ENCODE measurements at regions not wholly inside any gene's neighbourhood (a gene's known extent, or its start where the extent isn't known, plus 50 kb on each side); places are given as distances from the start of the nearest gene placed in this dataset.

- Histone ChIP-seq H3K9me1 (replicated peaks; ENCODE audit: control insufficient read depth, extremely low read depth, insufficient read depth, low read length) (no peaks in the 10 kb centered on the region), H3K27me3 (ENCODE audit: control insufficient read depth in 2 of 2, insufficient read depth in 2 of 2, low read length in 2 of 2) (no peaks in the 10 kb centered on the region), H3K9ac (replicated peaks; ENCODE audit: extremely low read depth, insufficient read depth, low read length) (no peak overlapping the region), H3K36me3 (ENCODE audit: control insufficient read depth in 2 of 2, extremely low read depth in 1 of 2, insufficient read depth in 2 of 2, low read length in 2 of 2) (no peaks in the 10 kb centered on the region), H3K4me2 (ENCODE audit: insufficient read depth, low read length) (no peak overlapping the region), H3K9me3 (replicated peaks; ENCODE audit: control insufficient read depth, insufficient read depth, low read length) (no peaks in the 10 kb centered on the region), H3K27ac (ENCODE audit: insufficient read depth, low read depth, low read length) (no peak overlapping the region), H2AFZ (ENCODE audit: low read depth, low read length) (no peak overlapping the region), H4K20me1 (replicated peaks; ENCODE audit: control insufficient read depth, extremely low read depth, insufficient read depth, low read length) (no peaks in the 10 kb centered on the region), H3K4me3 (replicated peaks in 1 of 3; ENCODE audit: insufficient read depth in 1 of 3, low read depth in 1 of 3, low read length in 3 of 3) (no peak overlapping the region), H3K4me1 (ENCODE audit: control insufficient read depth, extremely low read depth, insufficient read depth, low read length) (no peaks in the 10 kb centered on the region), H3K79me2 (ENCODE audit: control insufficient read depth, insufficient read depth, low read length) (no peaks in the 10 kb centered on the region)
- dilution Hi-C loops (cut with MboI; ENCODE audit: extremely low pct_ligation_motif_present, low sequenced_read_pairs) (no loop called here), intact Hi-C loops (cut with micrococcal nuclease) (no loop called here)
- no TSS peak for BruUV-seq (replicated peaks)
- DNase-seq (ENCODE audit: low read depth, low spot score) (no peak), FAIRE-seq (no peak)
- POLR2A ChIA-PET, result no interaction called here
- CTCF ChIA-PET, result no interaction called here
- TF ChIP-seq EZH2 (IDR thresholded peaks at IDR 0.05; ENCODE audit: borderline replicate concordance, low read depth, low read length, severe bottlenecking), result no peak
- TF ChIP-seq CTCF (IDR thresholded peaks at IDR 0.05; ENCODE audit: extremely low read depth in 1 of 2, insufficient read depth in 1 of 2, low read depth in 1 of 2, low read length in 2 of 2), result no peak
- no peak for TF ChIP-seq MYC (IDR thresholded peaks at IDR 0.05; ENCODE audit: low read depth, low read length)
Observed at GRCh38 chr10:129279446-129280154, 187.4 kb upstream of the MGMT start.

GRCh38 chr10:129280155-129280502, 186.9 kb upstream of the MGMT start:
- Histone ChIP-seq H3K9me1 (replicated peaks; ENCODE audit: control insufficient read depth, extremely low read depth, insufficient read depth, low read length) (no peaks in the 10 kb centered on the region), H4K20me1 (replicated peaks; ENCODE audit: control insufficient read depth, extremely low read depth, insufficient read depth, low read length) (no peaks in the 10 kb centered on the region), H3K79me2 (ENCODE audit: control insufficient read depth, insufficient read depth, low read length) (no peaks in the 10 kb centered on the region), H3K27ac (ENCODE audit: insufficient read depth, low read depth, low read length) (no peak overlapping the region), H3K4me3 (replicated peaks in 1 of 3; ENCODE audit: insufficient read depth in 1 of 3, low read depth in 1 of 3, low read length in 3 of 3) (no peak overlapping the region), H3K27me3 (ENCODE audit: control insufficient read depth in 2 of 2, insufficient read depth in 2 of 2, low read length in 2 of 2) (no peaks in the 10 kb centered on the region), H3K4me1 (ENCODE audit: control insufficient read depth, extremely low read depth, insufficient read depth, low read length) (no peaks in the 10 kb centered on the region), H3K9ac (replicated peaks; ENCODE audit: extremely low read depth, insufficient read depth, low read length) (no peak overlapping the region), H2AFZ (ENCODE audit: low read depth, low read length) (no peak overlapping the region), H3K9me3 (replicated peaks; ENCODE audit: control insufficient read depth, insufficient read depth, low read length) (no peaks in the 10 kb centered on the region), H3K4me2 (ENCODE audit: insufficient read depth, low read length) (no peak overlapping the region), H3K36me3 (ENCODE audit: control insufficient read depth in 2 of 2, extremely low read depth in 1 of 2, insufficient read depth in 2 of 2, low read length in 2 of 2) (no peaks in the 10 kb centered on the region)
- DNase-seq (ENCODE audit: low read depth, low spot score) (no peak), FAIRE-seq (no peak)
- CTCF ChIA-PET, result no interaction called here
- dilution Hi-C loops (cut with MboI; ENCODE audit: extremely low pct_ligation_motif_present, low sequenced_read_pairs), result no loop called here
- POLR2A ChIA-PET, result no interaction called here
- intact Hi-C loops (cut with micrococcal nuclease), result no loop called here
- BruUV-seq (replicated peaks), result no TSS peak
- no peak for TF ChIP-seq EZH2 (IDR thresholded peaks at IDR 0.05; ENCODE audit: borderline replicate concordance, low read depth, low read length, severe bottlenecking)
- TF ChIP-seq MAX (IDR thresholded peaks at IDR 0.05; ENCODE audit: insufficient read depth, insufficient read length), result no peak
- TF ChIP-seq POLR2A (IDR thresholded peaks at IDR 0.05; ENCODE audit: low read depth, low read length), result no peak
- no peak for TF ChIP-seq CTCF (IDR thresholded peaks at IDR 0.05; ENCODE audit: extremely low read depth in 1 of 2, insufficient read depth in 1 of 2, low read depth in 1 of 2, low read length in 2 of 2)
- no peak for TF ChIP-seq MYC (IDR thresholded peaks at IDR 0.05; ENCODE audit: low read depth, low read length)
- no peak for TF ChIP-seq POLR2AphosphoS5 (IDR thresholded peaks at IDR 0.05; ENCODE audit: insufficient read depth, low read depth, low read length)
- TF ChIP-seq JUN (IDR thresholded peaks at IDR 0.05; ENCODE audit: borderline replicate concordance, insufficient read depth, insufficient read length, low read depth), result no peak
